ENCODE measurements at regions not wholly inside any gene's neighbourhood (a gene's known extent, or its start where the extent isn't known, plus 50 kb on each side); places are given as distances from the start of the nearest gene placed in this dataset.

DNA sequence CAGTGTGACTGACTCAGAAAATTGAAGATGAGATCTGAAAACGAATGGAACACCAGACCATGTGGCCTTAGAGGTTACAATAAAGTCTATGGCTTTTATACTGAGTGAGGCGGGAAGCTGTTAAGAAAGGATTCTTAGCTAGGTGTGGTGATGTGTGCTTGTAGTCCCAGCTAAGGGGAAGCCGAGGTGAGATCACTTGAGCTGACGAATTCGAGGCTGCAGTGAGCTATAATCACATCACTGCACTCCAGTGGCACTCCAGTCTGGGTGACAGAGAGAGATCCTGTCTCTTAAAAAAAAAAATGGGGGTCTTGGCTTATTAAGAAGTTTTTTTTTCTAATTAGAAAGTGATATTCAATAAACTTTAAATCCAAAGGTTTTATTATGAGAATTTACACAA lies 678.6 kb downstream of the TMTC2 start:
- TF ChIP-seq YY1 (IDR thresholded peaks at IDR 0.05; ENCODE audit: insufficient read depth, insufficient read length) (no peak), ZNF274 (IDR thresholded peaks at IDR 0.05; ENCODE audit: low read depth, low read length) (no peak), SUZ12 (IDR thresholded peaks at IDR 0.05; ENCODE audit: extremely low read depth, insufficient read depth, insufficient read length) (no peak)
